Esophagus squamous epithelium (tissue), 4 donors: ENCODE measurements at regions not wholly inside any gene's neighbourhood (a gene's known extent, or its start where the extent isn't known, plus 50 kb on each side); places are given as distances from the start of the nearest gene placed in this dataset.
"Not testable (repeated sequence)": the region's sequence is repeated elsewhere in the genome, so short reads cannot be mapped to it uniquely, and the experiment has no call there.

Experiments used
- POLR2A ChIP-seq, 4 donors: fragments of 450-650 bp; IDR thresholded peaks; one replicate each; pipeline ENCODE4 v1.6.1; 2017; ENCODE audit warnings: antibody characterized with exemption in 4 of 4, mild to moderate bottlenecking in 4 of 4, moderate library complexity in 3 of 4
- TF ChIP-seq, protein P1 (sequence below), 6 experiments: fragments of 450-650 bp in 4 of 6; fragments of 200-600 bp in 2 of 6; sonication (generic) in 2 of 6; IDR thresholded peaks; one replicate each; pipeline ENCODE4 v1.5.1; 2016 to 2019; ENCODE audit warnings: antibody characterized with exemption in 6 of 6, mild to moderate bottlenecking in 4 of 6, moderate library complexity in 4 of 6

DNA sequence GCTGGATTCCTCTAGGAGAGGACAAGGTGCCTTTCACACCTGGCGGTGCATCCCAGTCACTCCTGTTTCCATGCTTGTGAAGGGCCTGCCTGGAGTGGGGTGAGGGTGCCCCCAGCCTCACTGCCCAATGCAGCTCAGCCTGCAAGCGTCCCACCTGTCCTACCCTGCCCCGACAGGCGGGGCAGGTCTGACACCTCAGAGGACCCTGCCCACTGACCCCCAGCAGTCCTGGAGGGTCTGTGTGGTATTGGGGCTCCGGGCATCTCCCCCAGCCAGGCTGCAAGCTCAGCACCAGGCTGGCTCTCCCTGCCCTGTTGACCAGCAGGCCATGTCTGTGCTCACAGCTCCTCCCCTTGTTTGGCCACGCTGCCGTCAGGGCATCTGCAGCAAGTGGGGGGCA is 194.9 kb downstream of the LIPI start:
- TF ChIP-seq, protein P1, sequence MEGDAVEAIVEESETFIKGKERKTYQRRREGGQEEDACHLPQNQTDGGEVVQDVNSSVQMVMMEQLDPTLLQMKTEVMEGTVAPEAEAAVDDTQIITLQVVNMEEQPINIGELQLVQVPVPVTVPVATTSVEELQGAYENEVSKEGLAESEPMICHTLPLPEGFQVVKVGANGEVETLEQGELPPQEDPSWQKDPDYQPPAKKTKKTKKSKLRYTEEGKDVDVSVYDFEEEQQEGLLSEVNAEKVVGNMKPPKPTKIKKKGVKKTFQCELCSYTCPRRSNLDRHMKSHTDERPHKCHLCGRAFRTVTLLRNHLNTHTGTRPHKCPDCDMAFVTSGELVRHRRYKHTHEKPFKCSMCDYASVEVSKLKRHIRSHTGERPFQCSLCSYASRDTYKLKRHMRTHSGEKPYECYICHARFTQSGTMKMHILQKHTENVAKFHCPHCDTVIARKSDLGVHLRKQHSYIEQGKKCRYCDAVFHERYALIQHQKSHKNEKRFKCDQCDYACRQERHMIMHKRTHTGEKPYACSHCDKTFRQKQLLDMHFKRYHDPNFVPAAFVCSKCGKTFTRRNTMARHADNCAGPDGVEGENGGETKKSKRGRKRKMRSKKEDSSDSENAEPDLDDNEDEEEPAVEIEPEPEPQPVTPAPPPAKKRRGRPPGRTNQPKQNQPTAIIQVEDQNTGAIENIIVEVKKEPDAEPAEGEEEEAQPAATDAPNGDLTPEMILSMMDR (IDR thresholded peaks at IDR 0.05) = not testable (repeated sequence)
- TF ChIP-seq POLR2A (IDR thresholded peaks at IDR 0.05) = not testable (repeated sequence)
